GM19455 (cell line): ENCODE measurements at regions not wholly inside any gene's neighbourhood (a gene's known extent, or its start where the extent isn't known, plus 50 kb on each side); places are given as distances from the start of the nearest gene placed in this dataset.
A peak's percentile ranks its signal among the peaks of the same experiment; 100 is the strongest.

ENCODE experiments used
- ATAC-seq: cut with Tn5 transposase; IDR thresholded peaks from one replicate; pipeline ENCODE4 v1.9.1; 2021; ENCODE audit not compliant: unreplicated experiment

- no peak for ATAC-seq
Observed at GRCh38 chr10:111967547-111967946, 216.0 kb downstream of the GPAM start.

- no peak for ATAC-seq
Observed at GRCh38 chr10:111968647-111969046, 214.9 kb downstream of the GPAM start.

GRCh38 chr10:111970111-111970510, 213.5 kb downstream of the GPAM start:
- ATAC-seq, result no peak

- no peak for ATAC-seq
Observed at GRCh38 chr10:111972109-111972508, 211.5 kb downstream of the GPAM start.

GRCh38 chr10:111973306-111973705, 210.3 kb downstream of the GPAM start:
- ATAC-seq, result no peak

- ATAC-seq, result no peak
Observed at GRCh38 chr10:111973826-111974225, 209.7 kb downstream of the GPAM start.

GRCh38 chr10:111974325-111974724, 209.2 kb downstream of the GPAM start:
- ATAC-seq, result no peak

GRCh38 chr10:111976557-111976956, 207.0 kb downstream of the GPAM start:
- no peak for ATAC-seq

- no peak for ATAC-seq
Observed at GRCh38 chr10:111984057-111984456, 199.5 kb downstream of the GPAM start.

- no peak for ATAC-seq
Observed at GRCh38 chr10:111986079-111986478, 197.5 kb downstream of the GPAM start.

GRCh38 chr10:111988646-111989045, 194.9 kb downstream of the GPAM start:
- ATAC-seq, result no peak

GRCh38 chr10:111989136-111989911, 194.2 kb downstream of the GPAM start:
- ATAC-seq, result no peak

GRCh38 chr10:111990734-111991133, 192.8 kb downstream of the GPAM start:
- no peak for ATAC-seq

- ATAC-seq, result no peak
Observed at GRCh38 chr10:111993321-111993720, 190.2 kb downstream of the GPAM start.

GRCh38 chr10:111993872-111994426, 189.6 kb downstream of the GPAM start:
- no peak for ATAC-seq

- ATAC-seq, result peak; percentile 98
Observed at GRCh38 chr10:111996103-111996502, 187.5 kb downstream of the GPAM start.

GRCh38 chr10:111998728-111999127, 184.8 kb downstream of the GPAM start:
- ATAC-seq, result no peak

- no peak for ATAC-seq
Observed at GRCh38 chr10:111999205-111999914, 184.2 kb downstream of the GPAM start.

- ATAC-seq, result no peak
Observed at GRCh38 chr10:111999915-112000302, 183.7 kb downstream of the GPAM start.

GRCh38 chr10:112000466-112000865, 183.1 kb downstream of the GPAM start:
- ATAC-seq, result no peak

GRCh38 chr10:112002206-112002605, 181.4 kb downstream of the GPAM start:
- ATAC-seq, result no peak

GRCh38 chr10:112004075-112004474, 179.5 kb downstream of the GPAM start:
- no peak for ATAC-seq
